ENCODE measurements at regions not wholly inside any gene's neighbourhood (a gene's known extent, or its start where the extent isn't known, plus 50 kb on each side); places are given as distances from the start of the nearest gene placed in this dataset.

GRCh38 chrX:137999552-137999951 is 433.6 kb downstream of the ZIC3 start:
- Histone ChIP-seq H3K9ac (ENCODE audit: low read length) (no peak overlapping the region), H3K27me3 (ENCODE audit: low read length) (no peaks in the 10 kb centered on the region), H3K27ac (ENCODE audit: low read depth, low read length) (no peak overlapping the region)

GRCh38 chrX:138001226-138001625 is 435.3 kb downstream of the ZIC3 start:
- H3K4me2 ChIP-seq (ENCODE audit: low read depth, low read length, poor library complexity, severe bottlenecking) = no peak overlapping the region
- no peaks in the 10 kb centered on the region for H3K79me2 ChIP-seq (ENCODE audit: insufficient read depth, low read length)
- H3F3A ChIP-seq (ENCODE audit: insufficient read depth) = no peaks in the 10 kb centered on the region
- no peak overlapping the region for H2AFZ ChIP-seq (ENCODE audit: low read depth, low read length, severe bottlenecking)
- H3K36me3 ChIP-seq (ENCODE audit: low read length) = no peaks in the 10 kb centered on the region
- no peaks in the 10 kb centered on the region for H4K20me1 ChIP-seq (ENCODE audit: low read depth, low read length)
- H3K4me3 ChIP-seq (ENCODE audit: insufficient read depth, low read length, poor library complexity, severe bottlenecking) = no peak overlapping the region
- TF ChIP-seq CTCF (IDR thresholded peaks at IDR 0.05; ENCODE audit: insufficient read depth, low read length, poor library complexity, severe bottlenecking) = no peak
- no peaks in the 10 kb centered on the region for H3K27me3 ChIP-seq (ENCODE audit: low read length)
- H3K9me3 ChIP-seq (ENCODE audit: insufficient read depth, low read length) = no peaks in the 10 kb centered on the region
- H3K27ac ChIP-seq (ENCODE audit: low read depth, low read length) = no peak overlapping the region
- no peaks in the 10 kb centered on the region for H3K9me2 ChIP-seq (replicated peaks; ENCODE audit: insufficient read depth, low read length)
- H3K9ac ChIP-seq (ENCODE audit: low read length) = no peak overlapping the region

More at GRCh38 chrX:137999552-137999951, 433.6 kb downstream of the ZIC3 start:
- no peak overlapping the region for H3K4me3 ChIP-seq (ENCODE audit: insufficient read depth, low read length, poor library complexity, severe bottlenecking)
- no peak overlapping the region for H2AFZ ChIP-seq (ENCODE audit: low read depth, low read length, severe bottlenecking)
- H3K4me2 ChIP-seq (ENCODE audit: low read depth, low read length, poor library complexity, severe bottlenecking) = no peak overlapping the region
- H3K36me3 ChIP-seq (ENCODE audit: low read length) = no peaks in the 10 kb centered on the region
- H4K20me1 ChIP-seq (ENCODE audit: low read depth, low read length) = no peaks in the 10 kb centered on the region
- H3K9me3 ChIP-seq (ENCODE audit: insufficient read depth, low read length) = no peaks in the 10 kb centered on the region
- TF ChIP-seq EZH2phosphoT487 (conservative IDR thresholded peaks at IDR 0.05; ENCODE audit: low read length) (no peak), CTCF (IDR thresholded peaks at IDR 0.05; ENCODE audit: insufficient read depth, low read length, poor library complexity, severe bottlenecking) (no peak)
- H3F3A ChIP-seq (ENCODE audit: insufficient read depth) = no peaks in the 10 kb centered on the region
- H3K9me2 ChIP-seq (replicated peaks; ENCODE audit: insufficient read depth, low read length) = no peaks in the 10 kb centered on the region
- no peaks in the 10 kb centered on the region for H3K79me2 ChIP-seq (ENCODE audit: insufficient read depth, low read length)

- Histone ChIP-seq H3K4me3 (ENCODE audit: insufficient read depth, low read length, poor library complexity, severe bottlenecking) (no peak overlapping the region), H3K36me3 (ENCODE audit: low read length) (no peaks in the 10 kb centered on the region), H3K9ac (ENCODE audit: low read length) (no peak overlapping the region), H3K9me3 (ENCODE audit: insufficient read depth, low read length) (no peaks in the 10 kb centered on the region), H3K27ac (ENCODE audit: low read depth, low read length) (no peak overlapping the region), H3K79me2 (ENCODE audit: insufficient read depth, low read length) (no peaks in the 10 kb centered on the region), H3F3A (ENCODE audit: insufficient read depth) (no peaks in the 10 kb centered on the region), H4K20me1 (ENCODE audit: low read depth, low read length) (no peaks in the 10 kb centered on the region), H2AFZ (ENCODE audit: low read depth, low read length, severe bottlenecking) (no peak overlapping the region), H3K9me2 (replicated peaks; ENCODE audit: insufficient read depth, low read length) (no peaks in the 10 kb centered on the region), H3K4me2 (ENCODE audit: low read depth, low read length, poor library complexity, severe bottlenecking) (no peak overlapping the region), H3K27me3 (ENCODE audit: low read length) (no peaks in the 10 kb centered on the region)
- TF ChIP-seq CTCF (IDR thresholded peaks at IDR 0.05; ENCODE audit: insufficient read depth, low read length, poor library complexity, severe bottlenecking) (no peak), EZH2phosphoT487 (conservative IDR thresholded peaks at IDR 0.05; ENCODE audit: low read length) (no peak)
These were observed 440.3 kb downstream of the ZIC3 start for GRCh38 chrX:138006180-138006579.

GRCh38 chrX:138008281-138008680 is 442.4 kb downstream of the ZIC3 start:
- Histone ChIP-seq H3K36me3 (ENCODE audit: low read length) (no peaks in the 10 kb centered on the region), H3K9me2 (replicated peaks; ENCODE audit: insufficient read depth, low read length) (no peaks in the 10 kb centered on the region), H3K79me2 (ENCODE audit: insufficient read depth, low read length) (no peaks in the 10 kb centered on the region), H3K4me3 (ENCODE audit: insufficient read depth, low read length, poor library complexity, severe bottlenecking) (no peak overlapping the region), H3K9me3 (ENCODE audit: insufficient read depth, low read length) (no peaks in the 10 kb centered on the region), H3K27ac (ENCODE audit: low read depth, low read length) (no peak overlapping the region), H3F3A (ENCODE audit: insufficient read depth) (no peaks in the 10 kb centered on the region), H3K4me2 (ENCODE audit: low read depth, low read length, poor library complexity, severe bottlenecking) (no peak overlapping the region), H3K9ac (ENCODE audit: low read length) (no peak overlapping the region), H2AFZ (ENCODE audit: low read depth, low read length, severe bottlenecking) (no peak overlapping the region), H3K27me3 (ENCODE audit: low read length) (no peaks in the 10 kb centered on the region), H4K20me1 (ENCODE audit: low read depth, low read length) (no peaks in the 10 kb centered on the region)
- TF ChIP-seq CTCF (IDR thresholded peaks at IDR 0.05; ENCODE audit: insufficient read depth, low read length, poor library complexity, severe bottlenecking) = no peak
- TF ChIP-seq EZH2phosphoT487 (conservative IDR thresholded peaks at IDR 0.05; ENCODE audit: low read length) = no peak
